IMR-90 (cell line): ENCODE measurements at regions not wholly inside any gene's neighbourhood (a gene's known extent, or its start where the extent isn't known, plus 50 kb on each side); places are given as distances from the start of the nearest gene placed in this dataset.

Experiments used
- ATAC-seq: fragments of 200-7000 bp; cut with Tn5 transposase; 2 replicates; pipeline ENCODE4 v1.9.1; 2020; ENCODE audit warnings: low read depth, mild to moderate bottlenecking, moderate library complexity
- BruUV-seq: library from RNA; stranded (reverse); fragments of 400-500 nt; replicated peaks from 2 replicates; lab custom pipeline; 2021; lab: Mats Ljungman, UMichigan
- CTCF ChIA-PET: fragments of 300-600 bp; formaldehyde crosslinking; extraction: SDS; loops from one replicate; lab custom pipeline; 2021; ENCODE audit warnings: antibody characterized with exemption; lab: Yijun Ruan, JAX
- POLR2A ChIA-PET: fragments of 300-600 bp; sonication (Branson Sonifier 250); formaldehyde crosslinking; loops from one replicate; lab custom pipeline; 2022; ENCODE audit warnings: antibody characterized with exemption; ENCODE audit not compliant: unreplicated experiment; lab: Charles Lee
- DNase-seq: peaks from one replicate; pipeline ENCODE4 v3.0.0; 2013
- H2AFZ ChIP-seq: replicated peaks from 2 replicates; pipeline ENCODE3; 2013; ENCODE audit warnings: low read length, mild to moderate bottlenecking; ENCODE audit not compliant: poor library complexity
- H2AK5ac ChIP-seq: 2 replicates; pipeline ENCODE4 v1.6.1; 2013; ENCODE audit warnings: low read depth, low read length, inconsistent platforms
- H2AK9ac ChIP-seq: replicated peaks from 2 replicates; pipeline ENCODE3; 2013; ENCODE audit warnings: mild to moderate bottlenecking, low read depth, low read length, moderate library complexity; ENCODE audit not compliant: poor library complexity
- H2BK120ac ChIP-seq: 2 replicates; pipeline ENCODE4 v1.6.1; 2013; ENCODE audit warnings: low read depth, low read length, inconsistent platforms
- H2BK15ac ChIP-seq: 3 replicates; pipeline ENCODE4 v1.6.1; 2013; ENCODE audit warnings: low read depth, low read length, inconsistent platforms
- H2BK20ac ChIP-seq: 2 replicates; pipeline ENCODE4 v1.6.1; 2013; ENCODE audit warnings: low read depth, mild to moderate bottlenecking, inconsistent platforms, low read length, moderate library complexity
- H2BK5ac ChIP-seq: 2 replicates; pipeline ENCODE4 v1.6.1; 2013; ENCODE audit warnings: mild to moderate bottlenecking, low read depth, low read length, inconsistent platforms; ENCODE audit not compliant: poor library complexity, severe bottlenecking
- H3K14ac ChIP-seq: replicated peaks from 2 replicates; pipeline ENCODE4 v1.6.1; 2013; ENCODE audit warnings: low read depth, low read length, inconsistent platforms
- H3K18ac ChIP-seq: 2 replicates; pipeline ENCODE4 v1.6.1; 2013; ENCODE audit warnings: low read depth, low read length, control low read depth
- H3K23ac ChIP-seq: 2 replicates; pipeline ENCODE4 v1.6.1; 2013; ENCODE audit warnings: low read depth, low read length, inconsistent platforms
- H3K27ac ChIP-seq: 2 replicates; pipeline ENCODE4 v1.5.1; 2013; ENCODE audit warnings: mild to moderate bottlenecking, control low read depth, low read length; ENCODE audit not compliant: insufficient read depth
- H3K27me3 ChIP-seq: 2 replicates; pipeline ENCODE4 v1.6.1; 2013; ENCODE audit warnings: low read length; ENCODE audit not compliant: control insufficient read depth, insufficient read depth
- H3K36me3 ChIP-seq: 2 replicates; pipeline ENCODE4 v1.6.1; 2013; ENCODE audit warnings: low read length, mixed read lengths; ENCODE audit not compliant: control insufficient read depth, insufficient read depth
- H3K4ac ChIP-seq: 2 replicates; pipeline ENCODE4 v1.6.1; 2013; ENCODE audit warnings: low read depth, low read length, inconsistent platforms
- H3K4me1 ChIP-seq: 2 replicates; pipeline ENCODE4 v1.6.1; 2013; ENCODE audit warnings: low read length, mixed read lengths; ENCODE audit not compliant: control insufficient read depth, insufficient read depth
- H3K4me2 ChIP-seq: 2 replicates; pipeline ENCODE4 v1.6.1; 2013; ENCODE audit warnings: low read depth, mild to moderate bottlenecking, control low read depth, low read length, moderate library complexity
- H3K4me3 ChIP-seq: 2 replicates; pipeline ENCODE4 v1.5.1; 2013; ENCODE audit warnings: low read depth, mild to moderate bottlenecking, control low read depth, low read length, moderate library complexity; ENCODE audit not compliant: insufficient read depth
- H3K56ac ChIP-seq: 2 replicates; pipeline ENCODE4 v1.6.1; 2013; ENCODE audit warnings: low read length, inconsistent platforms; ENCODE audit not compliant: insufficient read depth; ENCODE audit errors: extremely low read depth
- H3K79me1 ChIP-seq, 2 experiments: 2 replicates each; pipeline ENCODE4 v1.6.1; 2013; ENCODE audit warnings: low read length in 2 of 2, inconsistent platforms in 1 of 2, low read depth in 1 of 2
- H3K9ac ChIP-seq: 2 replicates; pipeline ENCODE4 v1.6.1; 2013; ENCODE audit warnings: low read depth, low read length, control low read depth
- H3K9me1 ChIP-seq: 2 replicates; pipeline ENCODE4 v1.6.1; 2013; ENCODE audit warnings: low read length, inconsistent platforms; ENCODE audit not compliant: insufficient read depth
- H3K9me3 ChIP-seq: 2 replicates; pipeline ENCODE4 v1.6.1; 2013; ENCODE audit warnings: low read length; ENCODE audit not compliant: control insufficient read depth, insufficient read depth
- H4K20me1 ChIP-seq: 2 replicates; pipeline ENCODE4 v1.6.1; 2013; ENCODE audit warnings: low read length, inconsistent platforms; ENCODE audit not compliant: insufficient read depth
- H4K5ac ChIP-seq: 2 replicates; pipeline ENCODE4 v1.6.1; 2013; ENCODE audit warnings: mild to moderate bottlenecking, low read depth, low read length, control low read depth
- H4K8ac ChIP-seq, 2 experiments: 2 replicates each; pipeline ENCODE4 v1.6.1; 2013; ENCODE audit warnings: low read depth in 2 of 2, low read length in 2 of 2, control low read depth in 1 of 2, inconsistent platforms in 1 of 2
- H4K91ac ChIP-seq: 2 replicates; pipeline ENCODE4 v1.6.1; 2013; ENCODE audit warnings: low read depth, low read length, inconsistent platforms; ENCODE audit not compliant: insufficient read depth
- CHD1 ChIP-seq: IDR thresholded peaks from 2 replicates; pipeline ENCODE4 v1.6.1; 2012; ENCODE audit warnings: low read depth, low read length, improper control_type of control experiment
- CTCF ChIP-seq: conservative IDR thresholded peaks from 2 replicates; pipeline ENCODE4 v1.5.1; 2012; ENCODE audit warnings: mild to moderate bottlenecking, low read depth, low read length, improper control_type of control experiment
- FOS ChIP-seq: fragments of 150-350 bp; IDR thresholded peaks from 2 replicates; pipeline ENCODE4 v1.6.1; 2016; ENCODE audit warnings: low read depth, low read length
- MAFK ChIP-seq: IDR thresholded peaks from 2 replicates; pipeline ENCODE4 v1.6.1; 2012; ENCODE audit warnings: low read depth, low read length, improper control_type of control experiment
- MAZ ChIP-seq: IDR thresholded peaks from 2 replicates; pipeline ENCODE4 v1.6.1; 2012; ENCODE audit warnings: low read depth, mild to moderate bottlenecking, low read length, improper control_type of control experiment, moderate library complexity, borderline replicate concordance
- NFE2L2 ChIP-seq: fragments of 150-350 bp; IDR thresholded peaks from 2 replicates; pipeline ENCODE4 v1.6.1; 2016; ENCODE audit warnings: low read depth, mild to moderate bottlenecking, low read length
- POLR2A ChIP-seq: IDR thresholded peaks from 2 replicates; pipeline ENCODE4 v1.6.1; 2012; ENCODE audit warnings: mild to moderate bottlenecking, low read depth, low read length
- RAD21 ChIP-seq: IDR thresholded peaks from 2 replicates; pipeline ENCODE4 v1.6.1; 2012; ENCODE audit warnings: low read length, improper control_type of control experiment
- RFX5 ChIP-seq: IDR thresholded peaks from 2 replicates; pipeline ENCODE4 v1.8.0; 2012; ENCODE audit warnings: low read depth, mild to moderate bottlenecking, low read length, moderate library complexity
- WGBS, 2 experiments: methylation state at CpG; one replicate each; pipeline versions ENCODE4 v1.1.5 to v1.1.7; 2013; ENCODE audit warnings: missing lambda C conversion rate in 2 of 2; ENCODE audit not compliant: insufficient read length in 1 of 2; ENCODE audit errors: extremely low coverage in 2 of 2; 5-methylcytosine and 5-hydroxymethylcytosine counted together
- dilution Hi-C: fragments of 300-500 bp; cut with HindIII; formaldehyde crosslinking; loops from one replicate; pipeline ENCODE4 v1.14.3; 2018; ENCODE audit warnings: low sequenced_read_pairs; ENCODE audit not compliant: unreplicated experiment
- in situ Hi-C: fragments of 300-500 bp; cut with MboI; formaldehyde crosslinking; loops from 3 replicates; pipeline ENCODE4 v1.14.3; 2019; ENCODE audit warnings: low sequenced_read_pairs, inconsistent platforms, mixed read lengths
- intact Hi-C: fragments of 100-400 bp; cut with micrococcal nuclease; formaldehyde crosslinking; loops from 2 replicates; pipeline ENCODE4 v1.10.0; 2022

GRCh38 chr2:768451-768850 lies 91.2 kb upstream of the TMEM18 start:
- Histone ChIP-seq H3K23ac (no peak overlapping the region), H2BK5ac (no peak overlapping the region), H2AK9ac (no peak overlapping the region), H4K8ac (no peak overlapping the region), H3K4me1 (no peaks in the 10 kb centered on the region), H3K56ac (no peak overlapping the region), H3K4me3 (no peak overlapping the region), H4K91ac (no peak overlapping the region), H3K18ac (no peak overlapping the region), H4K20me1 (no peaks in the 10 kb centered on the region), H3K79me1 (no peaks in the 10 kb centered on the region), H3K9me1 (no peaks in the 10 kb centered on the region), H3K27me3 (no peaks in the 10 kb centered on the region), H2AK5ac (no peak overlapping the region), H4K5ac (no peak overlapping the region), H2BK15ac (no peak overlapping the region), H3K4me2 (no peak overlapping the region), H3K9me3 (peaks cover 16% of the 10 kb centered on the region; the same call in 1 of the 2 replicates), H3K27ac (no peak overlapping the region), H2BK120ac (no peak overlapping the region), H2BK20ac (no peak overlapping the region), H3K36me3 (no peaks in the 10 kb centered on the region), H3K14ac (no peak overlapping the region), H3K9ac (no peak overlapping the region), H3K4ac (no peak overlapping the region), H2AFZ (no peak overlapping the region)
- ATAC-seq: no peak
- ChIA-PET POLR2A (no interaction called here), CTCF (no interaction called here)
- dilution Hi-C loops (no loop called here), in situ Hi-C loops (no loop called here), intact Hi-C loops (no loop called here)
- BruUV-seq: no TSS peak
- DNase-seq: no peak
- TF ChIP-seq CTCF (no peak), MAZ (no peak), CHD1 (no peak), MAFK (no peak), FOS (no peak), POLR2A (no peak), RFX5 (no peak), NFE2L2 (no peak), RAD21 (no peak)
- WGBS, 2 experiments: no CpG with 5 or more reads among the region's 10 CpGs
